Right lobe of liver (tissue), 4 donors: ENCODE measurements at regions not wholly inside any gene's neighbourhood (a gene's known extent, or its start where the extent isn't known, plus 50 kb on each side); places are given as distances from the start of the nearest gene placed in this dataset.

Source experiments
- CTCF ChIP-seq, 4 donors: fragments of 200-600 bp in 3 of 4; fragments of 450-650 bp in 1 of 4; IDR thresholded peaks; one replicate each; pipeline versions ENCODE4 v1.5.1 to v1.8.0; 2016 to 2022; ENCODE audit warnings: antibody characterized with exemption in 4 of 4, mild to moderate bottlenecking in 2 of 4
- POLR2A ChIP-seq: fragments of 450-650 bp; IDR thresholded peaks from one replicate; pipeline ENCODE4 v1.6.1; 2017; ENCODE audit warnings: antibody characterized with exemption, mild to moderate bottlenecking
- donor health status: DM: no; HTN: no; CAD: no.
- donor health status: DM: no; HTN: no; CAD: no.
- donor health status: DM: no; HTN: yes; CAD: no.

DNA sequence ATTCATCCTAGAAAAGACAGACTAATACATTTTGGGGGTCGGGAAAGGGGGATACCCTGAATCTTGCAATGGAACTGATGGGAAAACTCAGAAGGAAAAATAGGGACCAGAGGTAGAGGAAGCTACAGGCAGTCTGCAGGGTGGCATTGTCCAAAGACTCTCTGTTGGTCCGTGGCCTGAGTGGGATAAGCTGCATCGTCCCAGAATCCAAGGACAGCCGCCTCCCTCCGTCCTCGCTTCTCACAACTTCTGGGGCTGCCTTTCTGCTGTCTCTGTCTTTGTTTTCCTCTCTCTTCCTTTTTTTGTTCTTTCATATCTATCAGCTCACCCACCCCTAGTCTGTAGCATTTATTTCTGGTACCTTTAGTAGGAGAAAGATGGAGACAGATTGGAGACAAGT is 1052.6 kb upstream of the RBFOX1 start:
- TF ChIP-seq CTCF (IDR thresholded peaks at IDR 0.05) (no peak), POLR2A (no peak)
